ENCODE measurements at regions not wholly inside any gene's neighbourhood (a gene's known extent, or its start where the extent isn't known, plus 50 kb on each side); places are given as distances from the start of the nearest gene placed in this dataset.
"Not testable (repeated sequence)": the region's sequence is repeated elsewhere in the genome, so short reads cannot be mapped to it uniquely, and the experiment has no call there.

DNA sequence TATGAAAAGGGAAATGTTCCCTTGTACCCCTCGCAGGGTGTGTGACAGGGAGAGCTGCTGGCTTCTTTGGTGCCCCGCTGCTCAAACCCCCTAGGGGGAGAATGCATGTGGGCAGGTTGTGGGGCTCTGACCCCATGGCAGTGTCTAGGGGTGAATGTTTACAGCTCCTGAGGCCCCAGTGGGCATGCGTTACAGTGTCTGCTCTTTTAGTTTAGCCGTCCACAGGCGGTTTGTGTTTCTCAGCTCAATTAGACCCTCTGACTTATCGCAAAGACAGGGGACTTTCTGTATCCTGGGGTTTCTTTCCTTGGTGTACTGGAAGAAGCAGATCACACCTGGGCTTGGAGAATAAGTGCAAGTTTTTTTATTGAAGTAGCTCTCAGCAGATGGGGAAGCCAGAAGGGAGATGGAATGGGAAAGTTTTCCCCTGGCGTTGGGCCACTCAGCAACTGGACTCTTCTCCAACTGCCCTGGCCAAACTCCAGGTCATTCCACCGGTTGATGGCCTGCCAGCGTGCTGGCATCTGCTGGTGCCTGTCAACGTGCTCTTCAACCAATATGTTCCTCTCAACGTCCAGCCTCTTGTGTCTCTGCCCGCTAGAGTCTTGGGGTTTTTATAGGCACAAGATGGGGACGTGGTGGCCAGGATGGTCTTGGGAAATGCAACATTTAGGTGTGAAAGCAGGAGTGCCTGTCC lies 720.9 kb downstream of the FSCB start:
- no peaks in the 10 kb centered on the region for H4K20me1 ChIP-seq (ENCODE audit: insufficient read depth)
- H3K27me3 ChIP-seq (ENCODE audit: insufficient read depth, low read depth), result no peaks in the 10 kb centered on the region
- H2AFZ ChIP-seq (ENCODE audit: low read depth), result no peak overlapping the region
- no peak overlapping the region for H3K4me2 ChIP-seq
- no peaks in the 10 kb centered on the region for H3K4me1 ChIP-seq (ENCODE audit: low read depth, poor library complexity, severe bottlenecking)
- H3K4me3 ChIP-seq (IDR thresholded peaks at IDR 0.05; ENCODE audit: insufficient read depth, low read depth, low read length), result no peak overlapping the region
- H3K36me3 ChIP-seq (ENCODE audit: insufficient read depth), result no peaks in the 10 kb centered on the region
- no peaks in the 10 kb centered on the region for H3K79me2 ChIP-seq (ENCODE audit: insufficient read depth, low read depth)
- H3K9ac ChIP-seq, result no peak overlapping the region
- H3K27ac ChIP-seq, result no peak overlapping the region
- TF ChIP-seq, protein P1, sequence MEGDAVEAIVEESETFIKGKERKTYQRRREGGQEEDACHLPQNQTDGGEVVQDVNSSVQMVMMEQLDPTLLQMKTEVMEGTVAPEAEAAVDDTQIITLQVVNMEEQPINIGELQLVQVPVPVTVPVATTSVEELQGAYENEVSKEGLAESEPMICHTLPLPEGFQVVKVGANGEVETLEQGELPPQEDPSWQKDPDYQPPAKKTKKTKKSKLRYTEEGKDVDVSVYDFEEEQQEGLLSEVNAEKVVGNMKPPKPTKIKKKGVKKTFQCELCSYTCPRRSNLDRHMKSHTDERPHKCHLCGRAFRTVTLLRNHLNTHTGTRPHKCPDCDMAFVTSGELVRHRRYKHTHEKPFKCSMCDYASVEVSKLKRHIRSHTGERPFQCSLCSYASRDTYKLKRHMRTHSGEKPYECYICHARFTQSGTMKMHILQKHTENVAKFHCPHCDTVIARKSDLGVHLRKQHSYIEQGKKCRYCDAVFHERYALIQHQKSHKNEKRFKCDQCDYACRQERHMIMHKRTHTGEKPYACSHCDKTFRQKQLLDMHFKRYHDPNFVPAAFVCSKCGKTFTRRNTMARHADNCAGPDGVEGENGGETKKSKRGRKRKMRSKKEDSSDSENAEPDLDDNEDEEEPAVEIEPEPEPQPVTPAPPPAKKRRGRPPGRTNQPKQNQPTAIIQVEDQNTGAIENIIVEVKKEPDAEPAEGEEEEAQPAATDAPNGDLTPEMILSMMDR (conservative IDR thresholded peaks at IDR 0.05; ENCODE audit: low read depth, low read length), result no peak

- not testable (repeated sequence) for H3K79me2 ChIP-seq (ENCODE audit: insufficient read depth, low read depth); H3K9ac ChIP-seq; H3K4me1 ChIP-seq (ENCODE audit: low read depth, poor library complexity, severe bottlenecking); H2AFZ ChIP-seq (ENCODE audit: low read depth); H3K36me3 ChIP-seq (ENCODE audit: insufficient read depth); H4K20me1 ChIP-seq (ENCODE audit: insufficient read depth); H3K27me3 ChIP-seq (ENCODE audit: insufficient read depth, low read depth); H3K4me3 ChIP-seq (IDR thresholded peaks at IDR 0.05; ENCODE audit: insufficient read depth, low read depth, low read length); H3K27ac ChIP-seq; H3K4me2 ChIP-seq
Observed at GRCh38 chr14:43784432-43784831, 722.7 kb downstream of the FSCB start.

DNA sequence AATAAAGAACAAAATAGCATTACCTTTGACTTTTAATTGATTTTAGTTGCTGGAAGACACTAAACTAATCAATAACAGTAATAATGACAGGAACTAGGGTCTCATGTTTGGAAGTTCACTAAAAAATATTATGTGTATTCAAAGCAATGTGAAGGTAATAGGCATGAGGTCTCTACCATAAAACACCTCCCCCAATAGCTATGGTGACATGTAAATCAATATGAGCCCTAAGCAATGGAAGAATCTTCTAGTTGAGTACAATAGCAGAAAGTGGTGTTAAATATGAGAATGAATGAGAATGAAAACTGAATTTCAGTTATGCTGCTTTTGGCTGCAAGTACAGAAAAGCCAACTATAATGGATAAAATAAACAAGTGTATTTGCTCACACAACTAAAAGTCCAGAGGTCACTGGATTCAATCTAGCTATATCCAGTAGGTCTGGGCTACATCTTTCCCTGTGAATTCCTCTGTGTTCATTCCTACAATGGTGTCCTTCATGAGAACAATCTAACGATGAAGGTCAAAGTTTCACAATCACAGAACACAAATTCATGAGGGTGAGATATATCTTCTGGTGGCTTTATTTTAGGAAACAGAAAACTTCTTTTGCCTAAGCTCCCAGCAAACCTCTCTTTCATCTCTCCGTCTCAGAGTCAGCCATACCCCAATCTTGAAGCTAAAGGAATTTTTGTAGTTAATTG lies 728.0 kb downstream of the FSCB start:
- H2AFZ ChIP-seq (ENCODE audit: low read depth), result no peak overlapping the region
- H3K9ac ChIP-seq, result no peak overlapping the region
- H3K36me3 ChIP-seq (ENCODE audit: insufficient read depth), result no peaks in the 10 kb centered on the region
- no peak overlapping the region for H3K4me3 ChIP-seq (IDR thresholded peaks at IDR 0.05; ENCODE audit: insufficient read depth, low read depth, low read length)
- TF ChIP-seq, protein P1 (conservative IDR thresholded peaks at IDR 0.05; ENCODE audit: low read depth, low read length), result no peak
- no peaks in the 10 kb centered on the region for H3K4me1 ChIP-seq (ENCODE audit: low read depth, poor library complexity, severe bottlenecking)
- no peaks in the 10 kb centered on the region for H3K79me2 ChIP-seq (ENCODE audit: insufficient read depth, low read depth)
- H3K4me2 ChIP-seq, result no peak overlapping the region
- H4K20me1 ChIP-seq (ENCODE audit: insufficient read depth), result no peaks in the 10 kb centered on the region
- no peaks in the 10 kb centered on the region for H3K27me3 ChIP-seq (ENCODE audit: insufficient read depth, low read depth)
- no peak overlapping the region for H3K27ac ChIP-seq

GRCh38 chr14:43778570-43778936 lies 728.5 kb downstream of the FSCB start:
- no peaks in the 10 kb centered on the region for H3K4me1 ChIP-seq (ENCODE audit: low read depth, poor library complexity, severe bottlenecking)
- TF ChIP-seq, protein P1 (conservative IDR thresholded peaks at IDR 0.05; ENCODE audit: low read depth, low read length), result no peak
- H3K4me2 ChIP-seq, result no peak overlapping the region
- H3K4me3 ChIP-seq (IDR thresholded peaks at IDR 0.05; ENCODE audit: insufficient read depth, low read depth, low read length), result no peak overlapping the region
- H3K79me2 ChIP-seq (ENCODE audit: insufficient read depth, low read depth), result no peaks in the 10 kb centered on the region
- no peak overlapping the region for H3K9ac ChIP-seq
- no peaks in the 10 kb centered on the region for H4K20me1 ChIP-seq (ENCODE audit: insufficient read depth)
- H3K27me3 ChIP-seq (ENCODE audit: insufficient read depth, low read depth), result no peaks in the 10 kb centered on the region
- no peak overlapping the region for H2AFZ ChIP-seq (ENCODE audit: low read depth)
- H3K36me3 ChIP-seq (ENCODE audit: insufficient read depth), result no peaks in the 10 kb centered on the region
- H3K27ac ChIP-seq, result no peak overlapping the region

GRCh38 chr14:43765474-43765873 lies 741.6 kb downstream of the FSCB start:
- H3K9ac ChIP-seq, result no peak overlapping the region
- H3K27ac ChIP-seq, result peak overlapping the region; percentile 25; the same call in 1 of the 2 replicates
- H3K4me1 ChIP-seq (ENCODE audit: low read depth, poor library complexity, severe bottlenecking), result peaks cover 22% of the 10 kb centered on the region
- TF ChIP-seq, protein P1 (conservative IDR thresholded peaks at IDR 0.05; ENCODE audit: low read depth, low read length), result no peak
- H4K20me1 ChIP-seq (ENCODE audit: insufficient read depth), result no peaks in the 10 kb centered on the region
- no peaks in the 10 kb centered on the region for H3K36me3 ChIP-seq (ENCODE audit: insufficient read depth)
- H3K79me2 ChIP-seq (ENCODE audit: insufficient read depth, low read depth), result no peaks in the 10 kb centered on the region
- H3K4me3 ChIP-seq (IDR thresholded peaks at IDR 0.05; ENCODE audit: insufficient read depth, low read depth, low read length), result no peak overlapping the region
- no peaks in the 10 kb centered on the region for H3K27me3 ChIP-seq (ENCODE audit: insufficient read depth, low read depth)
- H3K4me2 ChIP-seq, result peak overlapping the region; percentile 36; the same call in 1 of the 2 replicates
- no peak overlapping the region for H2AFZ ChIP-seq (ENCODE audit: low read depth)

All from KMS-11 (cell line).